ENCODE measurements at regions not wholly inside any gene's neighbourhood (a gene's known extent, or its start where the extent isn't known, plus 50 kb on each side); places are given as distances from the start of the nearest gene placed in this dataset.

- no peak for DNase-seq
Measured at GRCh38 chr5:67381236-67381880, 184.8 kb upstream of the CD180 start.

- no peak for DNase-seq
Measured at GRCh38 chr5:67380431-67380830, 183.8 kb upstream of the CD180 start.

GRCh38 chr5:67379753-67380152 is 183.2 kb upstream of the CD180 start:
- no peak for DNase-seq

- DNase-seq: no peak
Measured at GRCh38 chr5:67378256-67378655, 181.7 kb upstream of the CD180 start.

- DNase-seq: no peak
Measured at GRCh38 chr5:67377631-67378030, 181.0 kb upstream of the CD180 start.

GRCh38 chr5:67375606-67376005 is 179.0 kb upstream of the CD180 start:
- no peak for DNase-seq

GRCh38 chr5:67374378-67374777 is 177.8 kb upstream of the CD180 start:
- no peak for DNase-seq

GRCh38 chr5:67373518-67373917 is 176.9 kb upstream of the CD180 start:
- no peak for DNase-seq

GRCh38 chr5:67372887-67373286 is 176.3 kb upstream of the CD180 start:
- no peak for DNase-seq

GRCh38 chr5:67371924-67372323 is 175.3 kb upstream of the CD180 start:
- no peak for DNase-seq

- DNase-seq: no peak
Measured at GRCh38 chr5:67366691-67367395, 170.2 kb upstream of the CD180 start.

GRCh38 chr5:67366276-67366675 is 169.7 kb upstream of the CD180 start:
- DNase-seq: no peak

- DNase-seq: no peak
Measured at GRCh38 chr5:67364381-67364970, 167.9 kb upstream of the CD180 start.

- no peak for DNase-seq
Measured at GRCh38 chr5:67363963-67364362, 167.4 kb upstream of the CD180 start.

GRCh38 chr5:67363180-67363709 is 166.6 kb upstream of the CD180 start:
- DNase-seq: no peak

- DNase-seq: no peak
Measured at GRCh38 chr5:67361932-67362729, 165.5 kb upstream of the CD180 start.

- no peak for DNase-seq
Measured at GRCh38 chr5:67360047-67360446, 163.4 kb upstream of the CD180 start.

GRCh38 chr5:67358186-67358585 is 161.6 kb upstream of the CD180 start:
- DNase-seq: no peak

GRCh38 chr5:67355120-67355713 is 158.6 kb upstream of the CD180 start:
- no peak for DNase-seq

GRCh38 chr5:67353500-67354450 is 157.2 kb upstream of the CD180 start:
- DNase-seq: no peak

- DNase-seq: no peak
Measured at GRCh38 chr5:67350618-67351201, 154.1 kb upstream of the CD180 start.

Measured in activated CD4-positive, alpha-beta T cell treated with anti-CD3 and anti-CD28 coated beads, Interleukin-2, amount 50 U/mL, for 16 hours (primary cell).